HCT116 (cell line): ENCODE measurements at regions not wholly inside any gene's neighbourhood (a gene's known extent, or its start where the extent isn't known, plus 50 kb on each side); places are given as distances from the start of the nearest gene placed in this dataset.

Experiments
- ATAC-seq: fragments of 200-7000 bp; cut with Tn5 transposase; 2 replicates; pipeline ENCODE4 v1.9.1; 2020; ENCODE audit warnings: mild to moderate bottlenecking, moderate library complexity
- BruUV-seq: library from RNA; stranded (reverse); fragments of 400-500 nt; replicated peaks from 2 replicates; lab custom pipeline; 2021; lab: Mats Ljungman, UMichigan
- CTCF ChIA-PET: fragments of 300-600 bp; sonication (Branson Sonifier 250); formaldehyde crosslinking; loops from one replicate; lab custom pipeline; 2021; ENCODE audit warnings: antibody characterized with exemption; lab: Charles Lee
- POLR2A ChIA-PET: fragments of 300-600, 350-600 bp; sonication (Branson Sonifier 250); formaldehyde crosslinking; loops from one replicate; lab custom pipeline; 2021; ENCODE audit warnings: antibody characterized with exemption; lab: Charles Lee
- RAD21 ChIA-PET, 2 experiments: fragments of 300-600 bp; sonication (Branson Sonifier 250); formaldehyde crosslinking; loops; one replicate each; lab custom pipeline; 2023; ENCODE audit warnings: low total read pairs in 2 of 2; ENCODE audit not compliant: uncharacterized antibody in 2 of 2, unreplicated experiment in 2 of 2, low non-redundant PET in 1 of 2; lab: Charles Lee
- DNase-seq: peaks from one replicate; pipeline ENCODE4 v3.0.0-alpha.2; 2010; ENCODE audit warnings: low read depth, low spot score
- H2AFZ ChIP-seq: fragments of 200-600 bp; shearing (Covaris generic), sonication (generic); 2 replicates; pipeline ENCODE4 v1.6.1; 2017; ENCODE audit warnings: low read depth, mixed run types, mixed read lengths, antibody characterized with exemption, low read length; ENCODE audit not compliant: poor library complexity, severe bottlenecking
- H3K27ac ChIP-seq: 2 replicates; pipeline ENCODE4 v1.5.1; 2012; ENCODE audit warnings: low read depth, low read length
- H3K27me3 ChIP-seq: fragments of 200-600 bp; sonication (generic); 2 replicates; pipeline ENCODE4 v1.6.1; 2016; ENCODE audit warnings: mixed run types, low read length, mixed read lengths; ENCODE audit not compliant: insufficient read depth
- H3K36me3 ChIP-seq, 2 experiments: fragments of 200-500 bp in 1 of 2; fragments of 200-600 bp in 1 of 2; sonication (Bioruptor generic) in 1 of 2; sonication (generic) in 1 of 2; 2 replicates each; pipeline versions ENCODE4 v1.5.1 to v1.6.1; 2014 to 2016; ENCODE audit warnings: low read length in 2 of 2, inconsistent platforms in 1 of 2, mixed read lengths in 1 of 2, mixed run types in 1 of 2; ENCODE audit not compliant: insufficient read depth in 2 of 2, control insufficient read depth in 1 of 2
- H3K4me1 ChIP-seq, 2 experiments: fragments of 200-600 bp in 1 of 2; sonication (generic) in 1 of 2; 2 replicates each; pipeline versions ENCODE4 v1.5.1 to v1.6.1; 2012 to 2017; ENCODE audit warnings: low read length in 2 of 2, inconsistent platforms in 1 of 2, mild to moderate bottlenecking in 1 of 2, mixed read lengths in 1 of 2, mixed run types in 1 of 2, moderate library complexity in 1 of 2; ENCODE audit not compliant: insufficient read depth in 2 of 2, control insufficient read depth in 1 of 2
- H3K4me2 ChIP-seq: fragments of 200-600 bp; sonication (generic); 2 replicates; pipeline ENCODE4 v1.6.1; 2017; ENCODE audit warnings: mixed run types, low read length, mixed read lengths
- H3K4me3 ChIP-seq, 2 experiments: fragments of 200-600 bp in 1 of 2; sonication (generic) in 1 of 2; replicated peaks in 1 of 2; 2 replicates each; pipeline ENCODE4 v1.5.1; 2011 to 2016; ENCODE audit warnings: low read length in 2 of 2, control low read depth in 1 of 2, low read depth in 1 of 2, mild to moderate bottlenecking in 1 of 2, mixed read lengths in 1 of 2, mixed run types in 1 of 2
- H3K79me2 ChIP-seq: fragments of 200-600 bp; sonication (generic); 2 replicates; pipeline ENCODE4 v1.6.1; 2017; ENCODE audit warnings: mild to moderate bottlenecking, mixed run types, low read length, moderate library complexity, mixed read lengths; ENCODE audit not compliant: insufficient read depth
- H3K9ac ChIP-seq: fragments of 200-600 bp; sonication (generic); 2 replicates; pipeline ENCODE4 v1.6.1; 2016; ENCODE audit warnings: low read length, mixed read lengths
- H3K9me2 ChIP-seq: fragments of 200-600 bp; sonication (generic), shearing (Covaris generic); 2 replicates; pipeline ENCODE4 v1.6.1; 2017; ENCODE audit warnings: mixed run types, mild to moderate bottlenecking, moderate library complexity; ENCODE audit not compliant: insufficient read depth
- H3K9me3 ChIP-seq, 2 experiments: fragments of 200-500 bp in 1 of 2; fragments of 200-600 bp in 1 of 2; sonication (Bioruptor generic) in 1 of 2; sonication (generic) in 1 of 2; 2 replicates each; pipeline ENCODE4 v1.6.1; 2014 to 2017; ENCODE audit warnings: low read length in 2 of 2, mixed read lengths in 2 of 2, inconsistent platforms in 1 of 2, low read depth in 1 of 2, mild to moderate bottlenecking in 1 of 2, mixed run types in 1 of 2, moderate library complexity in 1 of 2; ENCODE audit not compliant: control insufficient read depth in 1 of 2, insufficient read depth in 1 of 2
- H4K20me1 ChIP-seq: fragments of 200-600 bp; sonication (generic), shearing (Covaris generic); 2 replicates; pipeline ENCODE4 v1.6.1; 2017; ENCODE audit warnings: mixed run types, mild to moderate bottlenecking, moderate library complexity; ENCODE audit not compliant: insufficient read depth
- CEBPB ChIP-seq: IDR thresholded peaks from 2 replicates; pipeline ENCODE4 v1.6.1; 2012; ENCODE audit warnings: low read depth
- EGR1 ChIP-seq: IDR thresholded peaks from 2 replicates; pipeline ENCODE4 v1.6.1; 2012; ENCODE audit warnings: low read depth
- MAX ChIP-seq: IDR thresholded peaks from 2 replicates; pipeline ENCODE4 v1.6.1; 2012
- POLR2AphosphoS5 ChIP-seq: IDR thresholded peaks from 2 replicates; pipeline ENCODE4 v1.6.1; 2011; ENCODE audit warnings: mild to moderate bottlenecking, low read depth, low read length, moderate library complexity
- REST ChIP-seq: IDR thresholded peaks from 2 replicates; pipeline ENCODE4 v1.6.1; 2012; ENCODE audit warnings: low read depth
- SRF ChIP-seq: IDR thresholded peaks from 2 replicates; pipeline ENCODE4 v1.6.1; 2012; ENCODE audit warnings: low read depth
- ZBTB33 ChIP-seq: IDR thresholded peaks from 2 replicates; pipeline ENCODE4 v1.6.1; 2011; ENCODE audit warnings: mild to moderate bottlenecking, low read length, moderate library complexity; ENCODE audit not compliant: insufficient replicate concordance; ENCODE audit errors: extremely low read depth
- ZNF274 ChIP-seq: fragments of 200-500 bp; sonication (Bioruptor generic); IDR thresholded peaks from 2 replicates; pipeline ENCODE4 v1.6.1; 2014; ENCODE audit warnings: mild to moderate bottlenecking, low read depth, low read length, inconsistent platforms
- intact Hi-C: fragments of 100-400 bp; cut with micrococcal nuclease; formaldehyde crosslinking; loops from 2 replicates; pipeline ENCODE4 v1.10.0; 2022

DNA sequence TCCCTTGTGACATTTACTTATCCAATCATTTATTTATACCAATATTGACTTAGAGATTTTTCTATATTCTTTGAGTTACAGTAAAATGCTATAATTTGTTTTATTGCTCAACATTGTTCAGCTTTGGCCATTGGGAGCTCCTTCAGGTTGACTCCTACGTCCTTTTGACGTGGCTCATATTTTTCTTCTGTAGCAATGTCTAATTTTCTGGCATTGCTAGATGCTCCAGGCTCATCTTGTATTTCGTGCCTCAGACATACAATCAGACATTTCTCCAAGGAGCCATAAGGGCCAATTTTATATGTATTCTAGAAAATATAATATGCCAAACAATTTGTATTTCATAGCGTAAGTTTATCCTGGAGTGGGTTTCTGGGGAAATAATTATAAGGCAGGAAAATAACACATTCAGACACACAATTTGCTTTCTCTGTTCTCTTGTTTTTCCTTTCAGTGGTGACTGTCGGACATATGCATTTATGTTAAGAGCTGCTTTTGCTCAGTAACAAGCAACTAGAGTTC is 355.1 kb upstream of the MON1B start:
- no peak for ATAC-seq
- H3K9me2 ChIP-seq: no peaks in the 10 kb centered on the region
- BruUV-seq: no TSS peak
- H2AFZ ChIP-seq: no peak overlapping the region
- TF ChIP-seq CEBPB (no peak), ZNF274 (no peak), MAX (no peak), REST (no peak), SRF (no peak), POLR2AphosphoS5 (no peak), EGR1 (no peak), ZBTB33 (no peak)
- H3K9ac ChIP-seq: no peak overlapping the region
- no peaks in the 10 kb centered on the region for H3K36me3 ChIP-seq
- no peak overlapping the region for H3K4me3 ChIP-seq
- ChIA-PET POLR2A (no interaction called here), RAD21 (no interaction called here), CTCF (no interaction called here)
- H3K4me1 ChIP-seq: no peaks in the 10 kb centered on the region
- no peak overlapping the region for H3K27ac ChIP-seq
- no peaks in the 10 kb centered on the region for H3K9me3 ChIP-seq
- H3K79me2 ChIP-seq: no peaks in the 10 kb centered on the region
- H4K20me1 ChIP-seq: no peaks in the 10 kb centered on the region
- no peak overlapping the region for H3K4me2 ChIP-seq
- intact Hi-C loops: no loop called here
- no peaks in the 10 kb centered on the region for H3K27me3 ChIP-seq
- DNase-seq: no peak
